Esophagus squamous epithelium (tissue), 4 donors: ENCODE measurements at regions not wholly inside any gene's neighbourhood (a gene's known extent, or its start where the extent isn't known, plus 50 kb on each side); places are given as distances from the start of the nearest gene placed in this dataset.

Source experiments
- POLR2A ChIP-seq, 4 donors: fragments of 450-650 bp; IDR thresholded peaks; one replicate each; pipeline ENCODE4 v1.6.1; 2017; ENCODE audit warnings: antibody characterized with exemption in 4 of 4, mild to moderate bottlenecking in 4 of 4, moderate library complexity in 3 of 4
- TF ChIP-seq, protein P1 (sequence below), 6 experiments: fragments of 450-650 bp in 4 of 6; fragments of 200-600 bp in 2 of 6; sonication (generic) in 2 of 6; IDR thresholded peaks; one replicate each; pipeline ENCODE4 v1.5.1; 2016 to 2019; ENCODE audit warnings: antibody characterized with exemption in 6 of 6, mild to moderate bottlenecking in 4 of 6, moderate library complexity in 4 of 6

DNA sequence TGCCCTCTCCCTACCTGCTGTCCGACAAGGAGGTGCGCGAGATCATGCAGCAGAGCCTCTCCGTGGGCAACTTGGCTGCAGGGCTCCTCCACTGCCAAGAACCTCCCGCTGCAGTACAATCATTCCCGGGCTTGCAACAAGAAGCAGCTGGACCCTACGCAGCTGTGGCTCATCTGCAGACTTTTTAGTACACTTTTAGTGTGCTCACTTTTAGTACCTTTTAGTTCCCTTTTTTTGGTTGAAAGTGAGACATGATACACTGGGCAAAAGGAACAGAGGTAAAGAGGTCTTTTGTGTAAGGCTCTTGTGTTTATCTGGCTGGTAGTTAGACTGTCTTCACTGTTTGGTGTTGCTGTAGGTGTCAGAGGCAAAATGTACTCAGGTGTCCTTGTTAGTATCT lies 58.1 kb upstream of the SPTLC1 start:
- TF ChIP-seq, protein P1, sequence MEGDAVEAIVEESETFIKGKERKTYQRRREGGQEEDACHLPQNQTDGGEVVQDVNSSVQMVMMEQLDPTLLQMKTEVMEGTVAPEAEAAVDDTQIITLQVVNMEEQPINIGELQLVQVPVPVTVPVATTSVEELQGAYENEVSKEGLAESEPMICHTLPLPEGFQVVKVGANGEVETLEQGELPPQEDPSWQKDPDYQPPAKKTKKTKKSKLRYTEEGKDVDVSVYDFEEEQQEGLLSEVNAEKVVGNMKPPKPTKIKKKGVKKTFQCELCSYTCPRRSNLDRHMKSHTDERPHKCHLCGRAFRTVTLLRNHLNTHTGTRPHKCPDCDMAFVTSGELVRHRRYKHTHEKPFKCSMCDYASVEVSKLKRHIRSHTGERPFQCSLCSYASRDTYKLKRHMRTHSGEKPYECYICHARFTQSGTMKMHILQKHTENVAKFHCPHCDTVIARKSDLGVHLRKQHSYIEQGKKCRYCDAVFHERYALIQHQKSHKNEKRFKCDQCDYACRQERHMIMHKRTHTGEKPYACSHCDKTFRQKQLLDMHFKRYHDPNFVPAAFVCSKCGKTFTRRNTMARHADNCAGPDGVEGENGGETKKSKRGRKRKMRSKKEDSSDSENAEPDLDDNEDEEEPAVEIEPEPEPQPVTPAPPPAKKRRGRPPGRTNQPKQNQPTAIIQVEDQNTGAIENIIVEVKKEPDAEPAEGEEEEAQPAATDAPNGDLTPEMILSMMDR (IDR thresholded peaks at IDR 0.05) = no peak
- TF ChIP-seq POLR2A (IDR thresholded peaks at IDR 0.05) = no peak
